Erythroblast (primary cell): ENCODE measurements at regions not wholly inside any gene's neighbourhood (a gene's known extent, or its start where the extent isn't known, plus 50 kb on each side); places are given as distances from the start of the nearest gene placed in this dataset.

ENCODE experiments used
- GATA1 ChIP-seq: IDR thresholded peaks from 2 replicates; pipeline ENCODE4 v1.6.1; 2011; ENCODE audit warnings: low read depth, mild to moderate bottlenecking, control low read depth, low read length, moderate library complexity
- POLR2A ChIP-seq: IDR thresholded peaks from 2 replicates; pipeline ENCODE4 v1.6.1; 2011; ENCODE audit warnings: mild to moderate bottlenecking, low read length

DNA sequence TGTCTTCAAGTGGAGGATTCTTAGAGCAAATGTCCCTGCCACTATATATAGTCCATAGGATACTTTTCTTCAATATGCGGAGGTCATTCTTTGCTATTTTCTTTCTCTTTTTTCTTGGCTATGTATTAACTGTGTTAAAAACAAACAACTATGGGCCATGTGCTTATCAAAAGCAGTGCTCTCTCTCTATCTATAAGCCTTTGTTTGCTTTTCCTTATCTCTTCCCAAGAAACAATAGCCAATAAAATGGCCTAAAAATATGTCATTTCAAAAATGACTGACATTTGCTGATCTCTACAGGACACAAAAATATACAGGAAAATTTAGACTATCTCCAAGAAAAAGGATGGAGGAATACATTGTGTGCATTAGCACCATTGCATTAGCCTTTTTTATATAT lies 212.1 kb downstream of the MAF start:
- TF ChIP-seq POLR2A (no peak), GATA1 (no peak)
